ENCODE measurements at regions not wholly inside any gene's neighbourhood (a gene's known extent, or its start where the extent isn't known, plus 50 kb on each side); places are given as distances from the start of the nearest gene placed in this dataset.

DNA sequence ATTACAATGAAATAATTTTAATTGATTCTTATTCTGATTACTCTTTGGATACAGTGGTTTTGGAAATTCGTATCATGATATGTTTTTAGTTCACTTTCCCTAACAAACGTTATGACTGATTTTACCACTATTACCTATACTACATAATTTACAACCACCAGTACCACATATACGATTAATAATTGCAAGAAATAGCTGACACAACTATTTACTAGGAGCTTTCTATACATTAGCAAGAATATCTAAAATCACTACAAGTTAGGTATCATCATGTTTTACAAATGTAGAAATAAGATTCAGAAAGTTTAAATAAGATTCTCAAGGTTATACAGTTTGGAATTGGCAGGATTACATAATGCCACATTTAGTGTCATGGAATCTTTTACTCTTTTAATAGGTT is 1401.1 kb upstream of the RAG2 start:
- TF ChIP-seq, protein P1, sequence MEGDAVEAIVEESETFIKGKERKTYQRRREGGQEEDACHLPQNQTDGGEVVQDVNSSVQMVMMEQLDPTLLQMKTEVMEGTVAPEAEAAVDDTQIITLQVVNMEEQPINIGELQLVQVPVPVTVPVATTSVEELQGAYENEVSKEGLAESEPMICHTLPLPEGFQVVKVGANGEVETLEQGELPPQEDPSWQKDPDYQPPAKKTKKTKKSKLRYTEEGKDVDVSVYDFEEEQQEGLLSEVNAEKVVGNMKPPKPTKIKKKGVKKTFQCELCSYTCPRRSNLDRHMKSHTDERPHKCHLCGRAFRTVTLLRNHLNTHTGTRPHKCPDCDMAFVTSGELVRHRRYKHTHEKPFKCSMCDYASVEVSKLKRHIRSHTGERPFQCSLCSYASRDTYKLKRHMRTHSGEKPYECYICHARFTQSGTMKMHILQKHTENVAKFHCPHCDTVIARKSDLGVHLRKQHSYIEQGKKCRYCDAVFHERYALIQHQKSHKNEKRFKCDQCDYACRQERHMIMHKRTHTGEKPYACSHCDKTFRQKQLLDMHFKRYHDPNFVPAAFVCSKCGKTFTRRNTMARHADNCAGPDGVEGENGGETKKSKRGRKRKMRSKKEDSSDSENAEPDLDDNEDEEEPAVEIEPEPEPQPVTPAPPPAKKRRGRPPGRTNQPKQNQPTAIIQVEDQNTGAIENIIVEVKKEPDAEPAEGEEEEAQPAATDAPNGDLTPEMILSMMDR (IDR thresholded peaks at IDR 0.05; ENCODE audit: poor library complexity, severe bottlenecking), result no peak
- TF ChIP-seq, protein P2, sequence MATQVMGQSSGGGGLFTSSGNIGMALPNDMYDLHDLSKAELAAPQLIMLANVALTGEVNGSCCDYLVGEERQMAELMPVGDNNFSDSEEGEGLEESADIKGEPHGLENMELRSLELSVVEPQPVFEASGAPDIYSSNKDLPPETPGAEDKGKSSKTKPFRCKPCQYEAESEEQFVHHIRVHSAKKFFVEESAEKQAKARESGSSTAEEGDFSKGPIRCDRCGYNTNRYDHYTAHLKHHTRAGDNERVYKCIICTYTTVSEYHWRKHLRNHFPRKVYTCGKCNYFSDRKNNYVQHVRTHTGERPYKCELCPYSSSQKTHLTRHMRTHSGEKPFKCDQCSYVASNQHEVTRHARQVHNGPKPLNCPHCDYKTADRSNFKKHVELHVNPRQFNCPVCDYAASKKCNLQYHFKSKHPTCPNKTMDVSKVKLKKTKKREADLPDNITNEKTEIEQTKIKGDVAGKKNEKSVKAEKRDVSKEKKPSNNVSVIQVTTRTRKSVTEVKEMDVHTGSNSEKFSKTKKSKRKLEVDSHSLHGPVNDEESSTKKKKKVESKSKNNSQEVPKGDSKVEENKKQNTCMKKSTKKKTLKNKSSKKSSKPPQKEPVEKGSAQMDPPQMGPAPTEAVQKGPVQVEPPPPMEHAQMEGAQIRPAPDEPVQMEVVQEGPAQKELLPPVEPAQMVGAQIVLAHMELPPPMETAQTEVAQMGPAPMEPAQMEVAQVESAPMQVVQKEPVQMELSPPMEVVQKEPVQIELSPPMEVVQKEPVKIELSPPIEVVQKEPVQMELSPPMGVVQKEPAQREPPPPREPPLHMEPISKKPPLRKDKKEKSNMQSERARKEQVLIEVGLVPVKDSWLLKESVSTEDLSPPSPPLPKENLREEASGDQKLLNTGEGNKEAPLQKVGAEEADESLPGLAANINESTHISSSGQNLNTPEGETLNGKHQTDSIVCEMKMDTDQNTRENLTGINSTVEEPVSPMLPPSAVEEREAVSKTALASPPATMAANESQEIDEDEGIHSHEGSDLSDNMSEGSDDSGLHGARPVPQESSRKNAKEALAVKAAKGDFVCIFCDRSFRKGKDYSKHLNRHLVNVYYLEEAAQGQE (IDR thresholded peaks at IDR 0.05; ENCODE audit: borderline replicate concordance), result no peak
